SK-N-SH (cell line): ENCODE measurements at regions not wholly inside any gene's neighbourhood (a gene's known extent, or its start where the extent isn't known, plus 50 kb on each side); places are given as distances from the start of the nearest gene placed in this dataset.
"Not testable (repeated sequence)": the region's sequence is repeated elsewhere in the genome, so short reads cannot be mapped to it uniquely, and the experiment has no call there.

Experiments used
- CTCF ChIA-PET: fragments of 300-600, 350-600 bp; formaldehyde crosslinking; extraction: SDS; loops from one replicate; lab custom pipeline; 2021; lab: Yijun Ruan, JAX
- POLR2A ChIA-PET: fragments of 350-600 bp; sonication (Branson Sonifier 250); formaldehyde crosslinking; extraction: SDS; loops from one replicate; lab custom pipeline; 2020; ENCODE audit warnings: antibody characterized with exemption, inconsistent platforms; lab: Yijun Ruan, JAX
- DNase-seq: peaks from one replicate; pipeline ENCODE4 v3.0.0; 2012
- H2AFZ ChIP-seq: fragments of 200-600 bp; sonication (generic); 2 replicates; pipeline ENCODE4 v1.8.1; 2016; ENCODE audit warnings: antibody characterized with exemption, mild to moderate bottlenecking, low read depth
- H3F3A ChIP-seq: fragments of 200-600 bp; sonication (generic); replicated peaks from 2 replicates; pipeline ENCODE3; 2016; ENCODE audit warnings: antibody characterized with exemption, mild to moderate bottlenecking; ENCODE audit not compliant: insufficient read depth
- H3K27ac ChIP-seq, 2 experiments: fragments of 200-500 bp in 1 of 2; fragments of 200-600 bp in 1 of 2; sonication (Bioruptor generic) in 1 of 2; sonication (generic), shearing (Covaris generic) in 1 of 2; 2 replicates each; pipeline versions ENCODE4 v1.5.1 to v1.6.1; 2014 to 2016; ENCODE audit warnings: low read depth in 2 of 2, inconsistent platforms in 1 of 2, low read length in 1 of 2, mild to moderate bottlenecking in 1 of 2, mixed read lengths in 1 of 2
- H3K27me3 ChIP-seq: fragments of 200-600 bp; sonication (generic), shearing (Covaris generic); 2 replicates; pipeline ENCODE4 v1.6.1; 2016; ENCODE audit warnings: mixed run types; ENCODE audit not compliant: insufficient read depth
- H3K36me3 ChIP-seq, 2 experiments: fragments of 200-500 bp in 1 of 2; fragments of 200-600 bp in 1 of 2; sonication (Bioruptor generic) in 1 of 2; sonication (generic) in 1 of 2; replicated peaks in 1 of 2; 2 replicates each; pipeline versions ENCODE3 to v1.5.1; 2014 to 2016; ENCODE audit warnings: low read length in 1 of 2, mild to moderate bottlenecking in 1 of 2; ENCODE audit not compliant: insufficient read depth in 2 of 2, control insufficient read depth in 1 of 2
- H3K4me1 ChIP-seq, 2 experiments: fragments of 200-500 bp in 1 of 2; fragments of 200-600 bp in 1 of 2; sonication (Bioruptor generic) in 1 of 2; sonication (generic), shearing (Covaris generic) in 1 of 2; 2 replicates each; pipeline versions ENCODE4 v1.5.1 to v1.6.1; 2014 to 2016; ENCODE audit warnings: low read depth in 1 of 2, low read length in 1 of 2, mixed run types in 1 of 2; ENCODE audit not compliant: insufficient read depth in 2 of 2, control insufficient read depth in 1 of 2
- H3K4me2 ChIP-seq: fragments of 200-600 bp; sonication (generic), shearing (Covaris generic); 2 replicates; pipeline ENCODE4 v1.6.1; 2017; ENCODE audit warnings: mixed run types
- H3K4me3 ChIP-seq, 2 experiments: fragments of 200-500 bp in 1 of 2; fragments of 200-600 bp in 1 of 2; sonication (Bioruptor generic) in 1 of 2; sonication (generic), shearing (Covaris generic) in 1 of 2; 2 replicates each; pipeline versions ENCODE4 v1.5.1 to v1.8.1; 2014 to 2016; ENCODE audit warnings: low read depth in 2 of 2, inconsistent platforms in 1 of 2, low read length in 1 of 2, mild to moderate bottlenecking in 1 of 2, mixed read lengths in 1 of 2, moderate library complexity in 1 of 2
- H3K79me2 ChIP-seq: fragments of 200-600 bp; sonication (generic); 2 replicates; pipeline ENCODE4 v1.8.1; 2017; ENCODE audit warnings: mild to moderate bottlenecking; ENCODE audit not compliant: insufficient read depth
- H3K9ac ChIP-seq: fragments of 200-600 bp; sonication (generic); 2 replicates; pipeline ENCODE4 v1.6.1; 2017; ENCODE audit warnings: mixed run types
- H3K9me2 ChIP-seq: fragments of 200-600 bp; sonication (generic); 2 replicates; pipeline ENCODE4 v1.6.1; 2017; ENCODE audit warnings: mixed run types
- H3K9me3 ChIP-seq: fragments of 200-600 bp; sonication (generic); 2 replicates; pipeline ENCODE4 v1.6.1; 2017; ENCODE audit warnings: mixed run types, mild to moderate bottlenecking, moderate library complexity
- H4K20me1 ChIP-seq: fragments of 200-600 bp; sonication (generic); 2 replicates; pipeline ENCODE4 v1.6.1; 2017; ENCODE audit warnings: mild to moderate bottlenecking, mixed run types; ENCODE audit not compliant: insufficient read depth
- GATA2 ChIP-seq: sonication (generic); formaldehyde crosslinking; IDR thresholded peaks from 2 replicates; pipeline ENCODE4 v1.5.0; 2020; ENCODE audit warnings: mild to moderate bottlenecking, missing genetic modification reagents
- MEF2A ChIP-seq: IDR thresholded peaks from 2 replicates; pipeline ENCODE4 v1.4.0; 2012; ENCODE audit warnings: low read depth, borderline replicate concordance
- NRF1 ChIP-seq: IDR thresholded peaks from 2 replicates; pipeline ENCODE4 v1.6.1; 2012; ENCODE audit warnings: low read depth, mild to moderate bottlenecking, low read length
- RAD21 ChIP-seq: IDR thresholded peaks from 2 replicates; pipeline ENCODE4 v1.6.1; 2012; ENCODE audit warnings: mild to moderate bottlenecking, low read length
- RFX5 ChIP-seq: IDR thresholded peaks from 2 replicates; pipeline ENCODE4 v1.6.1; 2012; ENCODE audit warnings: mild to moderate bottlenecking, improper control_type of control experiment, low read length
- TCF12 ChIP-seq: IDR thresholded peaks from 2 replicates; pipeline ENCODE4 v1.4.0; 2012
- TEAD4 ChIP-seq: IDR thresholded peaks from 2 replicates; pipeline ENCODE4 v1.4.0; 2012; ENCODE audit warnings: mild to moderate bottlenecking, borderline replicate concordance; ENCODE audit not compliant: insufficient read depth
- YY1 ChIP-seq: IDR thresholded peaks from 2 replicates; pipeline ENCODE4 v1.4.0; 2012; ENCODE audit warnings: low read depth, mild to moderate bottlenecking
- WGBS: methylation state at CpG from one replicate; pipeline ENCODE4 v1.1.6; 2017; ENCODE audit warnings: low lambda C conversion rate; 5-methylcytosine and 5-hydroxymethylcytosine counted together
- TF ChIP-seq, protein P1 (sequence below): IDR thresholded peaks from 2 replicates; pipeline ENCODE4; 2012
- TF ChIP-seq, protein P2 (sequence below): fragments of 150-350 bp; IDR thresholded peaks from 2 replicates; pipeline ENCODE4 v1.6.1; 2016; ENCODE audit warnings: mild to moderate bottlenecking, low read depth, low read length

DNA sequence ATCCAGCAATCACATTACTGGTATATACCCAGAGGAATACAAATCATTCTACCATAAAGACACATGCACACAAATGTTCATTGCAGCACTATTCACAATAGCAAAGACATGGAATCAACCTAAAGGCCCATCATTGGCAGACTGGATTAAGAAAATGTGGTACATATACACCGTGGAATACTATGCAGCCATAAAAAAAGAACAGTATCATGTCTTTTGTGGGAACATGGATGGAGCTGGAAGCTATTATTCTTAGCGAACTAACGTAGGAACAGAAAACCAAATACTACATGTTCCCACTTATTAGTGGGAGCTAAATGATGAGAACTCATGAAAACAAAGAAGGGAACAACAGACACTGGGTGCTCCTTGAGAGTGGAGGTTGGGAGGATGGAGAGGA, 60.9 kb downstream of the PGRMC1 start:
- H3K4me3 ChIP-seq, POLR2A ChIA-PET, H4K20me1 ChIP-seq, H3K27ac ChIP-seq, H3K79me2 ChIP-seq, DNase-seq, H3K4me2 ChIP-seq, H3K9me3 ChIP-seq, CTCF ChIA-PET, H3K4me1 ChIP-seq, H3K36me3 ChIP-seq, H3K27me3 ChIP-seq, H3F3A ChIP-seq, H2AFZ ChIP-seq, H3K9ac ChIP-seq, H3K9me2 ChIP-seq: not testable (repeated sequence)
- WGBS = 4% methylated on average over 3 of the region's 3 CpGs

DNA sequence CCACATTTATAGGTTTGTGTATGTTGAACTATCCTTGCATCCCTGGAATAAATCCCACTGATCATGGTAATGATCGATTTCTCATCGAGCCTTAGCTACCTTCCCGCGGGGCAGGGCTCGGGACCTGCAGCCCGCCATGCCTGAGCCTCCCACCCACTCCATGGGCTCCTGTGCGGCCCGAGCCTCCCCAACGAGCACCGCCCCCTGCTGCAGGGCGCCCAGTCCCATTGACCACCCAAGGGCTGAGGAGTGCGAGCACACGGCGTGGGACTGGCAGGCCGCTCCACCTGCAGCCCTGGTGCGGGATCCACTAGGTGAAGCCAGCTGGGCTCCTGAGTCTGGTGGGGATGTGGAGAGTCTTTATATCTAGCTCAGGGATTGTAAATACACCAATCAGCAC, 63.7 kb downstream of the PGRMC1 start:
- CTCF ChIA-PET, DNase-seq, H3K9me2 ChIP-seq, H3K27me3 ChIP-seq, H3F3A ChIP-seq, H3K9me3 ChIP-seq, H3K4me3 ChIP-seq, H3K79me2 ChIP-seq, H3K9ac ChIP-seq, H2AFZ ChIP-seq, H3K36me3 ChIP-seq, POLR2A ChIA-PET, H4K20me1 ChIP-seq, H3K4me2 ChIP-seq, H3K27ac ChIP-seq, H3K4me1 ChIP-seq: not testable (repeated sequence)
- WGBS = 12% methylated on average over 8 of the region's 16 CpGs

DNA sequence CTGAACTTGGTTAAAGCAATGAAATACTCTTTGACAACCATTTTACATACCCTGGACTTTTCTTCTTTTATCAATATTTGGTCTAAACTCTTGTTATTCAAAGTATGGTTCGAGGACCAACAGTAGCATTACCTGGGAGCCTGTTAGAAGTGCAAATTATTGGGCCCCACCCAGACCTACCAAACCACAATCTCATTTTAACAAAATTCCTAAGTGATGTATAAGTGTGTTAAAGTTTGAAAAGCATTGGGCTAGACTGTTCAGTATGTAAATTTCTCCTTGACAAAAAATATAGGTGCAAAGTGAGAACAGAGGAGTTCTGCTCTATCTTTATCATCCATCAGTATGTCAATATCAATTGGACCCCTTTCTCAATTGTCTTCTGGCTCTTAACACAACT, 67.1 kb downstream of the PGRMC1 start:
- DNase-seq = no peak
- POLR2A ChIA-PET = no interaction called here
- no peak overlapping the region for H3K4me3 ChIP-seq
- H2AFZ ChIP-seq = no peak overlapping the region
- no peak overlapping the region for H3K9ac ChIP-seq
- H3K9me3 ChIP-seq = no peaks in the 10 kb centered on the region
- H3K4me1 ChIP-seq = no peaks in the 10 kb centered on the region
- no peaks in the 10 kb centered on the region for H4K20me1 ChIP-seq
- no peak overlapping the region for H3K4me2 ChIP-seq
- TF ChIP-seq MEF2A (no peak), TCF12 (no peak), RAD21 (no peak), YY1 (no peak), NRF1 (no peak), TEAD4 (no peak), RFX5 (no peak), GATA2 (no peak)
- TF ChIP-seq, protein P1, sequence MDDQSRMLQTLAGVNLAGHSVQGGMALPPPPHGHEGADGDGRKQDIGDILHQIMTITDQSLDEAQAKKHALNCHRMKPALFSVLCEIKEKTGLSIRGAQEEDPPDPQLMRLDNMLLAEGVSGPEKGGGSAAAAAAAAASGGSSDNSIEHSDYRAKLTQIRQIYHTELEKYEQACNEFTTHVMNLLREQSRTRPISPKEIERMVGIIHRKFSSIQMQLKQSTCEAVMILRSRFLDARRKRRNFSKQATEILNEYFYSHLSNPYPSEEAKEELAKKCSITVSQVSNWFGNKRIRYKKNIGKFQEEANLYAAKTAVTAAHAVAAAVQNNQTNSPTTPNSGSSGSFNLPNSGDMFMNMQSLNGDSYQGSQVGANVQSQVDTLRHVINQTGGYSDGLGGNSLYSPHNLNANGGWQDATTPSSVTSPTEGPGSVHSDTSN = no peak
- TF ChIP-seq, protein P2, sequence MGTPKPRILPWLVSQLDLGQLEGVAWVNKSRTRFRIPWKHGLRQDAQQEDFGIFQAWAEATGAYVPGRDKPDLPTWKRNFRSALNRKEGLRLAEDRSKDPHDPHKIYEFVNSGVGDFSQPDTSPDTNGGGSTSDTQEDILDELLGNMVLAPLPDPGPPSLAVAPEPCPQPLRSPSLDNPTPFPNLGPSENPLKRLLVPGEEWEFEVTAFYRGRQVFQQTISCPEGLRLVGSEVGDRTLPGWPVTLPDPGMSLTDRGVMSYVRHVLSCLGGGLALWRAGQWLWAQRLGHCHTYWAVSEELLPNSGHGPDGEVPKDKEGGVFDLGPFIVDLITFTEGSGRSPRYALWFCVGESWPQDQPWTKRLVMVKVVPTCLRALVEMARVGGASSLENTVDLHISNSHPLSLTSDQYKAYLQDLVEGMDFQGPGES = no peak
- no peaks in the 10 kb centered on the region for H3K9me2 ChIP-seq
- 0% methylated on average over 1 of the region's 1 CpG for WGBS
- CTCF ChIA-PET = no interaction called here
- no peaks in the 10 kb centered on the region for H3K79me2 ChIP-seq
- no peak overlapping the region for H3K27ac ChIP-seq
- H3F3A ChIP-seq = no peaks in the 10 kb centered on the region
- no peaks in the 10 kb centered on the region for H3K36me3 ChIP-seq
- H3K27me3 ChIP-seq = peaks cover 9% of the 10 kb centered on the region; the same call in 1 of the 2 replicates
